Activated CD8-positive, alpha-beta memory T cell treated with anti-CD3 and anti-CD28 coated beads for 4 hours (primary cell): ENCODE measurements at regions not wholly inside any gene's neighbourhood (a gene's known extent, or its start where the extent isn't known, plus 50 kb on each side); places are given as distances from the start of the nearest gene placed in this dataset.

Experiments
- DNase-seq, 2 donors: peaks; one replicate each; pipeline ENCODE4 v3.0.0-alpha.2; 2020; ENCODE audit warnings: low read depth in 2 of 2

DNA sequence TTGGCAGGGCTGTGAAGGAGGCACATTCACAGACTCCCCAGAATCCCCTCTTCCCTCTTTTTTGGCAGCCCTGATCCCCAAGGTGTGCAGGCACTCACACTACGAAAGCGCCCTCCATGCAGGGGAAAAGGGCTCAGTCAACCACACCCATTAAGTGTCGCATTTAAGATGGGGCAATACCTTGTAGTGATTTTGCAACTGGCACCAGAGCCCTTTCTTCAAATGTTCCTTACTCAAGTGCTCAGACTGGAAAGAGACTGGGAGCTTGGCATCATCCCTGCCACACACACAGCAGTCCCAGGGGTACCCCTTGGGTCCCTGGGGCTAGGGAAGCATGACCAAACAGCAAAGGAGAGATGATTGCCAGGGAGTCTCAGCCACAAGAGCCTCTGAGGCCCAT, 190.1 kb downstream of the HAUS1 start:
- DNase-seq = no peak

DNA sequence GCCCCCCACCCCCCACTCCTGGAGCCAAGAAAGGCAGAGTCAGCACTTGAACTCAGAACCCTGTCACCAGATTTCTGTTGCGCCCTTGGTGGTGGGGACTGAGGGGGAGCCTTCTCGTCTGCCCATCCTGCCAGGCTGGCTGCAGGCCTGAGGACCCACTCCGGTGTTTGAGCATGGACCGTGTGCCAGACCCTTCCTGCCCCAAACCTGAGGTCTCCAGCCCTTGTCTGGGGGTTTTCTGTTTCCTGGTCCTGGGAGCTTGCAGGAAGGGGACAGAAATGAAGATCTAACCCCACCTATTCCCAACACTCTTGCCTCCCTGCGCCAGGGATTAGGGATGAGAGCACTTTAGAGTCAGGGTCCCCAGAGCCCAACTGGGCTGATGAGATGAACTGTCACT, 190.6 kb downstream of the HAUS1 start:
- DNase-seq = no peak

DNA sequence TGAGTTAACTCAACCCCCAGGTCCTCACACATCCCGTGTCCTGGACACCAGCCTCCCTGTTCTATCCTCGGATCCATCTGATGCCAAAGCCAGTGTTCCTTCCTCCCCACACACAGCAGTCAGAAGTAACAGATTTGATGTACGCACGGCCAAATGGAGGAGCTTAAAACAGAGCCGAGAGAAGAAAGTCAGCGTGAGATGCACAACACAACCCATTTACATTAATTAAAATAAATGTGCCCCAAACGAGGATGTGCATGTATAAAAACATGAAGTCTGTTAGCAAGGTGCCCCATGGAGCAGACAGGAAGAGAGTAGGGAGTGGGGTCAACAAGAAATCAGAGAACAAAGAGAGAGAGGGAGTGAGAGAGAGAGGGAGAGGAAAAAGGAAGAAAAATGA, 191.2 kb downstream of the HAUS1 start:
- DNase-seq = no peak

DNA sequence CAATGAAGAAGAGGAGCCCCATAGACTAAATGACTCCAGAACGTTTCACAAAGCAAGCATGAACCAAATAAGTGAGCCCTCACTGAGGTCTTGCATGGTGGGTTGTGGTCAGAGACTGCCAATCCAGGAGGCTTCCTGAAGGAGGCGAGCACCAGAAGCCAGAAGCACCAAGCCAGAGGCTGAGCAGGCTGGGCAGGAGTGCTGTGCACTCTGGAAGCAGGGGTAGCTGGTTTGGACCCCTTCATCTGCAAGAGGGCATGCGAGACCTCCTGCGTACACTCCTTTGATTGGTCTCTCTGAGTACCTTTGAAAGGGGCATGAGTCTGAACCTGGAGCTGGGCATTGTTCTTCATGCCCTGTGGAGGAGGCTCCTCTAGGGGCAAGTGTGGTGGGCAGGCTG, 192.5 kb downstream of the HAUS1 start:
- DNase-seq = no peak

DNA sequence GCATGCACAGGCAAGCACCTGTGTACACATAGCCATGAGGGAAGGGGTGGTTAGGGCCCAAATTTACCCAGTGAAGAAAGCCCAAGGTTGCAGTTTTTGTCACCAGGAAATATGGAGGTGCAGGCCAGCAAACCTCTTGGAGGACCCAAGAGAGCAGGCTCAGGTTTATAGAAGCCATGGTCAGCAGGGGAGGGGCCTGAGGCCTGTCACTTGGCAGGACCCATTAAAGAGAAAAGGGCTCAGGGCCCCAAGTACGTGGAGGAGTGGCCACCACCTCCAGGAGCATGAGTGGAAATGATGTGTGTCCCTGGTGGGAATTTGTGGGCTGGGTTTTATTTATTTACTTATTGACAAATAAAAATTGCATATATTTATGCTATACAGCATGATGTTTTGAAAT, 192.9 kb downstream of the HAUS1 start:
- no peak for DNase-seq

DNA sequence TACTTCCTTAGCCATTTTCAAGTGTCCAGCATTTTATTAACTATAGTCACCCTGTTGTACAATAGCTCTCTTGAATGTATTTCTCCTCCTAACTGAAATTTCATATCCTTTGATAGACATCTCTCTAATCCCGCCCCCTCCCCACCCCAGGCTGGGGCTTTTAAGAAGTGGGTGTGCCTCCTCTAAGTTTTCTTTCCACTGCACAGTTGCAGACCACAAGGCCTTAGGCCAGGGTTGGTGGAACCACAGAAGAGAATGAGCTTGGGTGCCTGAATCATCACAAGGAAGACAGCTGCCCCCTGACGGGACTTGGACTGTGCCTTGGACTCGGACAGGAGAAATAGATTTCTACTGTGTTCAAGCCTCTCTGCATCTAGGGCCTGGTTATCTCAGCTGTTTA, 193.4 kb downstream of the HAUS1 start:
- no peak for DNase-seq

DNA sequence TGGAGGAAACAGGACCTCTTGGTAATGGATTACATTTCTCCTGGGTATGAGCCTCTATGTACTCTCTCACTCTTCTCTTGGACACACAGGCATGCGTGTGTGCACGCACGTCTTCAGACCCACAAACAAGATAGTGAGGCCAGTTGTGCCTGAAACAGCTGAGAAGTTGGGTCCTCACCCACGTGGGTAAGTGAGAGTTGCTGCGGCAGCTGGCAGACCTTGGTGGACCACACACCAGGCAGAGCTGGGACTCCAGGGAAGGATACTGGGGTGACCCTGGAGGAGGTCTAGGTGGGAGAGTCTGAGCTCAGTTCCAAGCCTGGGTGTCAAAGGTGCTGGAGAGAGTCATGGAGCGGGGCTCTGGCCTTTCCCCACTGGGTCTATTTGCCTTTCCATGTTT, 194.3 kb downstream of the HAUS1 start:
- DNase-seq = no peak

DNA sequence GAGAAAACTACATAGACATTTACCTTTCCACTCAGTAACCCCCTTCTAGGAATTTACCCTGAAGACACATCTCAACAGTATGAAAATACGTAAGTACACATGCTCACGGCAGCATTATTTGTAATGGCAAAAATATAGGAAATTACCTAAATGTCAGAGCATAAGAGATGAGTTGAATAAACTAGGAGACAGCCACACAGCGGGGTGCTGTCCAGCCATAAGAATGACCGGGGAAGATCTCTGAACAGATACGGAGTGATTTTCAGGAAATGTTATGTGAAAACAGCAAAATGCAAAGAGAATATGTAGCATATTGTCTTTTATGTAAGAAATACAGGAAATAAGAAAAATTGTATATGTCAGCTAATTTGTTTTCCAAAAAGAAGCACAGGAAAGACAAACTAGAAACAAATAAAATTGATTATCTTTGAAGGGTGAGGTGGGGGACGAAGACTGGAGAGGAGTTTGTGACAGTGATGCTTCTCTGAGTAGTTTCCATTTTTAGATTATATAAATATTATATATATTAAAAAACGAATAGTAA, 195.4 kb downstream of the HAUS1 start:
- no peak for DNase-seq

DNA sequence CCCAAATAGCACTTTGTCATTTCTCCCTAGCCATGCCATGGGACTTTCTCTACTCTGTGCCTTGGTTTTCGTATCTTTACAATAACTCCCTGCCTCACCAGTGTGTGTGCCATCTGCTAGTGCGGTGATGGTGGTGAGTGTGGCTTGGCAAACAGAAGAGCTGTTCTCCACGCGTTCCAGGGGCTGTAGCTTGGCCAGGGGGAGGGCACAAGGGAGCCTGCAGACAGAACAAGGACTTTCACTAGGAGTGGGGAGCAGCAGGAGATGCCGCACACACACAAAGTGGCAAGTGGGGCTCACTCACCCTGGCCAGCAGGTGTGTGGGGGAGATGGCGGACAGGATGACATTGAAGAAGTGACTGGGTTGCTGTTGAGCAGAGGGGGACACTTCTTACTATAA, 196.9 kb downstream of the HAUS1 start:
- DNase-seq = no peak

DNA sequence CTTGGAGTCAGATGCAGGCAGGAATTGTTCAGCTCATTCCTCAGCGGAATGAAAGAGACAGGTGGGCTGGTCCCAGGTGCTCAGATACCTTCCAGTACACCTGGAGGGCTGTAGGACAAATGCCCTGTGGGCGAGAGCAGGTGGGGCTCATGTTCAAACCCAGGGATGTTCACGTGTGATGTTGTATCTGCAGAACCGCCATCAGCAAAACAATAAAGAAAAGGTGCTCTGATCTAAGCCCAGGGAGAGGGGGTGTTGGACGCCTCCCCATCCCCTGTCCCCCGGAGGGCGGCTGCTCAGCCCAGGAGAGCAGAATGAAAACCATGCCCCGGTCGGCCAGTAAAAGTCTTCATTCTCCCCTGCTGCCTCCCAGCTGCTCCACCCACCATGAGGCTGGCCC, 197.4 kb downstream of the HAUS1 start:
- DNase-seq = no peak

DNA sequence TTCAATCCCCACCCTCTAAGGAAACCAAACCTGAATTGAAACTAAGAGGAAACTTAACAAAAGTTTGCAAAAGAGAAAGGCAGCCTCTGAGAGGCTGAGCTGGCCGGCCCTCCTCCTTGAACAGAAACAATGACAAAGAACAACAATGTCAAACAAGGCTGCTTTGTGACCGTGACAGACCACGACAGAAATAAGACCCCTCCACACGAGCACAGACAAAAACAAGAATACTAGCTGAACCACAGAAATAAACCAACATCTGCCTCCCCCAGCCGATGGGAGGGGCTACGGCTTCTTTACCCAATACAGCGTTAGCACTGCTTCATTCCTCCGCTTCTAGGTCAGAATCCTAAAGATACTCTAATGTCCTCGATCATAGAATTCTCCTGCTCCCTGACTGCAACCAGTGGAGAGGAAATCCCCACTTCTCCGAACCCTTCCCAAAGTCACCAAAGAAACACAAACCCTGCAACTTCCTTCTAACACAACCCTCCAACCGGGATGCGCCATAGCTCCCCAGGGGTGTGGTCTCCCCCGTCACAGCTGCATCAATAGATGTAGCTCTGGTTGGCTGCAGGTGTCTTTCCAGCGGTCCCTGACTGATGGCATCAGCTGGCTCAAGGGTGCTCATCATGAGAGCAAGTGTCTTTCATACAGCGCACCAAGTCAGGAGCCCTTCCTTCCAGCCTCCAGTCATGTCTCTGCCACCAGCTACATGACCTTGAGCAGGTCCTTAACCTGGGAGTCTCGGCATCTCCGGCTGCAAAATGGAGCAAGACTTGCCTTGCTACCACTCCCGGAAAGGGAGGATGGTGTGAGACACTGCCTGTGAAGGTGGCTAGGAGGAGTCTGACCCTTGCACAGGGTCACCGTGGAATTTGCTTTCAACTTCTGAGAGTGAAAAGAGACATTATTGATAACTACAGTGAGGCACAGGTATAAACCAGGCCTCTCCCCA, 198.6 kb downstream of the HAUS1 start:
- no peak for DNase-seq

DNA sequence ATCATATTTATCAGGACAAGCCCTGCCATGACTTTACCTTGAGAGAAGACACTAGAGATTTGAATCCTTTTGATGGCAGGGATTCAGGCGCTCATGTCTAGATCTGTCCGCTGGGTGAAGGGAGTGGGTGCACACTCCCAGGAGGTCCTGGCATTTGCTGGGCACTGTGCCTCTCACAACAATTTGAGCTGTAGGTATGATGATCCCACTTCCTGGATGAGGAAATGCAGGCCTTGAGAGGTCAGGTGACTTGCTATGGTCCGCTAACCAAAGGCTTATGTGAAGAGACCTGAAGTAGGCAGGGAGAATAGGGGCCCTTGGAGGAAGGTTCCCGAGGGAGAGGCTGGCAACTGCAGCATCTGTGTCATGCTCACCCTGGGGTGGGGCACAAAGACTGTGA, 206.1 kb downstream of the HAUS1 start:
- no peak for DNase-seq

DNA sequence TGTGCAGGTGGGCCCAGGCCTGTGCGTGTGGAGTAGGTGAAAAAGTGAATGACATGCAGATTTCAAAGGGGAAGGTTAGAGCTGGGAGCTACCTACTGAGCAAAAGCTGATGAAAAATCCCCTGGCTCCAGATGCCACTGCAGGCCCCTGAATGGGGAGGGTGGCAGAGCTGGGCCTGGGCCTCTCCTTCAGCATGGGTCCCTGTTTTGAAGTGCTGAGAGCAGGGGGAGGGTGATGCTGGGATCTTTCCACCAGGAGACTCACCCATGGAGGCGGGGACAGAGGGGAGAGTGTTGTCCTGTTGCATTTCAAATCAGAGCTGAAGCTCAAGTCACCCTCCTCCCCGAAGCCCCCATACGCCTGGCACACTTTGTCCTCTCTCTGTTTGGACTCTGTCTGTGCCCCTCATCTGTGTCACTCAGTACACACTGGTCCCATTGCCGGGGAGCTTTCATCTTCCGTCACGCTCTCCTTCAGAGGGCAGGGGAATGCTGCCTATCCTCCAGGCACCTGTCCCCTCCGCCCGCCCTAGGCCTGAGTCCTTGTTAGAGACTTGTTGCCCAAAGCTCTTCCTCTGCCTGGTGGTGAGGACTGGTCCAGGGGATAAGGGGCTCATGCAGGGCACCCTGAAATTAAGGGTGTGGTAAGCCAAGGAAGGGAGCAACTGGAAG, 206.6 kb downstream of the HAUS1 start:
- no peak for DNase-seq

DNA sequence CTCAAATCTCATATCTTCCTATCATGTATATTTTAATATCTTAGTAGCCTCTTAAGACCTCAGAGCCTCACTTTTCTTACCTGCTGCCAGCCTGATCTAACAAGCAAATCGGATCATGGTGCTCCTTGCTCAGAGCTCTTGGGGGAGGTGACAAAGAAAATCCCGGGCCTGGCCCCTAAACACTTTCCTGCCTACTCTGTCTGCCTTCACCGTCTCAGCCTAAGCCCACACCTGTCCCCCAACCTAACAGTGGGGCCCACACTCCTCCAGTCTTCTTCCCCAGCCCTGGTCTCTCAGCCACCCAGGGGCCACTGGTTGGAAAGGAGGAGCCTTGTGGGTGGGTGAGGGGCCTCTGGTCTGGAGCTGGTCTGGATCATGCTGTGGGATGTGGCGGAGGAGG, 207.3 kb downstream of the HAUS1 start:
- DNase-seq = no peak

DNA sequence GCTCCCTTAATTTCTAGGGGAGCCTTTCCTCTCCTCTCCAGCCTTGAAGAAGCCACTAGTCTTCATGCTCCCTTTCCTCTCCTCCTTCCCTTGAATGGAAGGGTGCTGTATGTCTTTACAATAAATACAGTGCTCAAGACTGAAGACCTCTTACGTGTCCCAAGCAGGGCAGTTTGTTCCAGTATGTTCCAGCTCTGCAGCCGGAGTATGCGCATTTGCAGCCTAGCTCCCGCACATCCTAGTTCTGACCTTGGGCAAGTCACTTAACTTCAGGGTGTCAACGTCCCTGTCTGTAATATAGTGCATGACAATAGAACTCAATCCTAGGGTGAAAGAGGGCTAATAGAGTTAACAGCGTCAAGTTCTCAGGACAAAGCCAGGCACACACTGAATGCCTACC, 208.0 kb downstream of the HAUS1 start:
- DNase-seq = no peak

DNA sequence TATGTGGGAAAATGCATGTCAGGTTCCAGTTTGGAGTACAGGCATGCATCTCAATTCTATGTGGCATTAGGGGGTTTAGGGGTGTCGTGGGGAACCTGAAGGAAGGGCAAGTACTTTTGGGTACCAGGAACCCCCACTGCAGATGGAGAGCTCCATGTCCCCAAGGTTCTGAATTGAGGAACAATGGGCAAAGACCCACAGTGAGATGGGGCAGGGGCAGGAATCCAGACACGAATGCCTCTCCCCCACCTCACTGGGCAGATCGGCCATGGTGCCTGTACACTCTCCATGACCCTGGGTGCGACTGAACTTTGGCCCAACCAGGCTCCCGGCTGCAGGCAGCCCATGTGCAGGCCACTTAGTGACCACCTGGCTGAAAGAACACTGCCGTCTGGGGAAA, 209.3 kb downstream of the HAUS1 start:
- no peak for DNase-seq

DNA sequence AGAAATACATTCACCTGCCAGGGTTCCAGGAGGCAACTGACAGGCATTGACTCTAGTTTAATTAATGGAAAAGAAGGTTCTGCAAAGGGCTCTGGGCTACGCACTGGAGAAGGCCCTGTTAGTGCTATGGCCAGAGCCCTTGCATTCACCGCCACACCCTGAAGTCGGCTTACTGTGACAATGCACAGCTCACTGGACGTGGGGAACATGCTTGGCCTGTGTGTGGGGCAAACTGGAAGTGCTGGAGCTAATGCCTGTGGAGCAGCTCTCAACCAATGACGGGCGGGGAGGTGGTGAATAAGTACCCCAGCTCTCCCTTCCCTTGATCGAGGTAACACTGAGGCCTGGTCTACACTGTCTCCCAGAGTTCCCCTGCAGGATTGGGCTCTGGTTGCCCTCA, 209.8 kb downstream of the HAUS1 start:
- DNase-seq = no peak

DNA sequence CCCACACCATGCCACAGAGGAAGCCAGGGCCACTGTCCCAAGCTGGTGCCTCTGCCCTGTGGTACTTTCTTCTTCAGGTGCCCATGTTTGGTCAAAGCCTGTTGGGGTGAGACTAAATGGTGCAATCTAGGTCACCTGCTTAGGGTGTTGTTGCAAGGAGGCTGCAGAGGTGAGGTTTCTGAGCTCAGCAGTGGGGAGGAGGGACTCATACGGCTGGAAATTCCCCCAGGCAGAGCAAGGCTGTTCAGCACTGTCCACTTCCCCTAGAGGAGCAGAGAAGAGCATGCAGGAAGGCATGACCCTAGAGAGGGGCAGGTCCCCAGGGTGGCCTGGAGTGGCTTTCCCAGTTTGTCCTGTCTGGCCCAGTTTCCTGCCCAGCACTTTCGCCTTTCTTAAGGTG, 211.0 kb downstream of the HAUS1 start:
- no peak for DNase-seq

DNA sequence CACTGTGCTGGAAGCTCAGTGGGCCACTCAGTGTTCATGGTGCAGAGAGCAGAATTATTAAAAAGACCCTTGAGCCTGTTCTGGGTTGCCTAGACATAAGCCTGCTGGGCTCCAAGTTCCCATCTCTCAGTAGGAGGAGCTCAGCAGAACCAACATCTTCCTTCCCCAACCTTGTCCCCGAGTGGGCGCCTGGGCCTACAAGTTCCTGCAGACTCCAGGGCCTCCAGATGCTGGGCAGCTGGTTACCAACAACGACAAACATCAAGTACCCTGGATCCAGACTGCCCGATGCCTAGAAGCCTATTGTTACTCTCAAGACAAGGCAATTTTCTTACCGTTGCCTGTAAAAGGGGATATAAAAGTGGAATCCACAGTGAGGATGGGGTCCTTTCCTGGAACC, 214.2 kb downstream of the HAUS1 start:
- DNase-seq = no peak

DNA sequence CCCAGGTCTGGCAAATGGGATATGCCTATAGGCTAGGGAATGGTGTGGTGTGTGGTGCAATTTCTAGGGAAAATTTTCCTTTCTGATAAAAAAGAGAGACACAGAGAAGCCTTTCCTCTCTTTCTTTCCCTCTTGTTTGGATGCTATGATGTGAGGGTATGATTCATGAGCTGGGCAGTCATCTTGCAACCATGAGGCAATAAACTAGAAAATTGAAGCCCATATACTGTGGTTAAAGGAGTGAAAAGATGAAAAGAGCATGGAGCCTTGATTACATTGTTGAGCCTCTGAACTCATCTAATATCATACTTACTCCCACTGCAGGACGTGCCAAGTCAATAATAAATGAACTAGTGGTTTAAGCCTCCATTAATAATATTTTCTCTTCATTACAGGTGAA, 215.6 kb downstream of the HAUS1 start:
- no peak for DNase-seq

DNA sequence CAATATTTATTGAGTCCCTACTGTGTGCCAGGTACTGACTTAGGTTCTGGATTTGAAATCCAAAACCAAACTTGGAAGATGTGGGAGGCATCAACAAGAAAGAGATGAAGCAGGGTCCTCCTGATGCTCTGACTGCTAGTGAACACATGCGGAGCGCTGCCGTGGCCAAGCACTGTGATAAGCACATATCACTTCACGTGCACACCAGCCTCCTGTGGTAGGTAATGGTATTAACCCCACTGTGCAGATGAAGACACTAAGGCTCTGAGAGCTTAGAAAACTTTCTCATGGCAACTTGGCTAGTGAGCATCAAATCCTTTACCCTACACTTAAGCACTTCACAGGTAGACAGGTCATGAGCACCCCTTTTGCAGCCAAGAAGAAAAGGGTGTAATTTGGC, 216.1 kb downstream of the HAUS1 start:
- no peak for DNase-seq

DNA sequence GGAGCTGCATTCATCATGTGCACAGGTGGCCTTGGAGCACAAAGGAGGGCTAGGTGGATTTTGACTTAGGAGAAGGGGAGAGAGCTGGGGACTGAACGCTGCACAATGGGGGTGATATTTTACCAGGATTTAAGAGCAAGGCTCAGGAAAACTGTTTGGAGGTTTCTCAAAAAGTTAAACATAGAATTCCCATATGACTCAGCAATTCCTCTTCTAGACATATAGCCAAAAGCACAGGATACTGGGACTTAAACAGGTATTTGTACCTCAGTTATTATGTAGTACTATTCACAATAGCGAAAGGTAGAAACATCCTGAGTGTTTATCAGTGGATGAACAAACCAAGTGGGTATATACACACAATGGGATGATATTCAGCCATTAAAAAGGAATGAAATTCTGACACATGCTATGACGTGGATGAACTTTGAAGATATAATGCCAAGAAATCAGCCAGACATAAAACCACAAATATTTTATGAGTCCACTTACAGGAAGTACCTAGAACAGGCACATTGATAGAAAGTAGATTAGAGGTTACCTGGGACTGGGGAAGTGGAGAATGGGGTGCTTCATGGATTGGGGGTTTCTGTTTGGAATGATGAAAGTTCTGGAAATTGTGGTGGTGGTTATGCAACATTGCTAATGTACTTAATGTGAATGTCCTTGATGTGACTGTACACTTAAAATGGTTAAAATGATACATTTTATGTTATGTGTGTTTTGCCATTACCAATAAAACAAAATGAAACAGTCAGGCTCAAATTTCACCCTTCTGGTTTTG, 216.9 kb downstream of the HAUS1 start:
- DNase-seq = no peak
